SJSA1 (cell line): ENCODE measurements at regions not wholly inside any gene's neighbourhood (a gene's known extent, or its start where the extent isn't known, plus 50 kb on each side); places are given as distances from the start of the nearest gene placed in this dataset.
A peak's percentile ranks its signal among the peaks of the same experiment; 100 is the strongest.
"Not testable (repeated sequence)": the region's sequence is repeated elsewhere in the genome, so short reads cannot be mapped to it uniquely, and the experiment has no call there.

Experiments used
- DNase-seq, 2 experiments: peaks; one replicate each; pipeline ENCODE4 v3.0.0-alpha.2; 2015 to 2020; ENCODE audit warnings: low spot score in 2 of 2, low read depth in 1 of 2
- H3K27ac ChIP-seq: fragments of 250-450 bp; sonication (Bioruptor Pico); 2 replicates; pipeline ENCODE4 v1.5.1; 2020; ENCODE audit warnings: mild to moderate bottlenecking, moderate library complexity
- H3K27me3 ChIP-seq: fragments of 250-450 bp; sonication (Bioruptor Pico); replicated peaks from 2 replicates; pipeline ENCODE4 v1.5.1; 2020; ENCODE audit warnings: mild to moderate bottlenecking, moderate library complexity
- H3K36me3 ChIP-seq: fragments of 250-450 bp; sonication (Bioruptor Pico); 2 replicates; pipeline ENCODE4 v1.5.1; 2020; ENCODE audit warnings: mild to moderate bottlenecking
- H3K4me1 ChIP-seq: fragments of 250-450 bp; sonication (Bioruptor Pico); replicated peaks from 2 replicates; pipeline ENCODE4 v1.6.1; 2021; ENCODE audit warnings: mild to moderate bottlenecking
- H3K4me3 ChIP-seq: fragments of 250-450 bp; sonication (Bioruptor Pico); 2 replicates; pipeline ENCODE4 v1.5.1; 2020; ENCODE audit warnings: mild to moderate bottlenecking
- H3K9me3 ChIP-seq: fragments of 250-450 bp; sonication (Bioruptor Pico); replicated peaks from 2 replicates; pipeline ENCODE4 v1.5.1; 2020; ENCODE audit warnings: mild to moderate bottlenecking

DNA sequence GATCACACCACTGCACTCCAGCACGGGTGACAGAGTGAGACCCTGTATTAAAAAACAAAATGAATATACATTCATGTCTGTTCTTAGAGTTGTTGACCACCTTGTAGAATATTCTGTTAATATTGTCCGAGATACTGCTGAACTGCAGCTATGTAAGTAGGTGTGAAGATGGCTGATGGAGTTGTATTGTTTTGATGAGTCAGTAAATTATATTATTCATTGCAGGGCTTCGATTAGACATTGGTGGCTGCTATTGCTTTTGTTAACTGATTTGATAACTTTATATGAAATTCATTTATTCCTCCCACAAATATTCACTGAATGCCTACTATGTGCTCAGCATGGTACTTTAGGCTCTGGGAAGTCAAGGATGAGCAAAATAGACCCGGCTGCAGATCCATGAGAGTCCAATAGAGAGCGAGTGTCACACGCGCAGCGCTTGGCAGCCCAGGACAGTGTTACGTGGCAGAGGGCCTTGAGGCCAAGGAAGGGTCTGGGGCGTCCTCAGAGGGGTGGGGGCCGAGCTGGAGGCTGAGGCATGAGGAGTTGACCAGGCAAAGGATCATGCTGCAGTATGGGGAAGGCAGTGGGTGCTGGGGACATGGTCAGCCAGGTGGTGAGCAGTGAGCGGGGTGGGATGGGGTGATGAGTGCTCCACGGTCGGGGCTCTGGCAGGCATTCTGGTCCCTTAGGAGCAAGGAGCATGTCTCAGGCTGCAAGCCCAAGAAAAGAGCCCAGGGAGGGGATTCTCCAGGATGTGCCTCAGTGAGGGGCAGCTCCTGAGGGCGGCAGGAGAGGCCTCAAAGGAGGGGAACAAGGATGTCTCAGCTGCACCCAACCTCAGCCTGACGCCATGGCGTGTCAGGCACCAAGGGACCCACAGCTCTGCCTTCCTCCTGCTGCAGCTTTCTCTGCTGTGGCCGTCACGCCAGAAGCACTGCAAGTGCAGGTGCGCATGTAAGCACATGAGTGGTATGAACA, 243.5 kb downstream of the GADD45G start:
- Histone ChIP-seq H3K27ac (no peak overlapping the region), H3K27me3 (no peaks in the 10 kb centered on the region), H3K9me3 (no peaks in the 10 kb centered on the region), H3K4me1 (no peaks in the 10 kb centered on the region), H3K36me3 (no peaks in the 10 kb centered on the region), H3K4me3 (no peak overlapping the region)
- DNase-seq, result peak in 1 of 2 experiments; percentile 29

DNA sequence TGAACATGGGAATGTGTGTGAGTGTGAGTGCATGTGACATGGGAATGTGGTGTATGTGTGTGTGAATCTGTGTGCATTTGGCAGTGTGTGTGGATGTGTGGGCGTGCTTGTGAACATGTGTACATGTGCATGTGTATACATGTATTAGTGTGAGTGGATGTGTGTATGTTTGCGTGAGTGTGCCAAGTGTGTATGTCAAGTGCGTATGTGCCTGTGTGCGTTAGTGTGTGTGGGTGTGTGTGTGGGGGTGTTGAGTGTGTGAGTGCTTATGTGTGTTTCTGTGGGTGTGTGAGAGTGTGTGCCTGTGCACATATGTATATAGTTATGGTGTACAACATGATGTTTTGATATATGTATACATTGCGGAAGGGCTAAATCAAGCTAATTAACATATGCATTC, 244.3 kb downstream of the GADD45G start:
- peak in 1 of 2 experiments; percentile 10 for DNase-seq
- Histone ChIP-seq H3K4me3 (no peak overlapping the region), H3K9me3 (no peaks in the 10 kb centered on the region), H3K4me1 (no peaks in the 10 kb centered on the region), H3K36me3 (no peaks in the 10 kb centered on the region), H3K27ac (no peak overlapping the region), H3K27me3 (no peaks in the 10 kb centered on the region)

DNA sequence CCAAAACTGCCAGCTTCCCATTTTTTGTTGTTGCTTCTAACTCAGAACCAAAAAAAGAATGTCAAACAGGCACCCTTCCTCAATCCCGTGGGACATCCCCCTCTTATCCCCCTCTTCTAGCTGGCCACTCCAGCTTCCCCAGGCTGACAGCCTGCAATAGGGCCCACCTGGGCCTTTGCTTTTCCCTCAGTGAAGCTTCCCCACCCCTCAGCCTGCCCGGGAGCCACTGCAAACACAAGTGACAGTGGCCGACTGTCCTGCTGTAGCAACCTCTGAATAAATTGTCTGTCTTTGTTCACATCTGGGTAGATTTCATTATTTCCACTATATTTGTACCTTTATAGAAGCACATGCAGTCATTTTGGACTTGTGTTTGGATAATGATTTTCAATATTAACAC, 245.3 kb downstream of the GADD45G start:
- Histone ChIP-seq H3K27me3 (no peaks in the 10 kb centered on the region), H3K4me1 (no peaks in the 10 kb centered on the region), H3K36me3 (no peaks in the 10 kb centered on the region), H3K9me3 (no peaks in the 10 kb centered on the region), H3K27ac (no peak overlapping the region), H3K4me3 (no peak overlapping the region)
- DNase-seq, result no peak

DNA sequence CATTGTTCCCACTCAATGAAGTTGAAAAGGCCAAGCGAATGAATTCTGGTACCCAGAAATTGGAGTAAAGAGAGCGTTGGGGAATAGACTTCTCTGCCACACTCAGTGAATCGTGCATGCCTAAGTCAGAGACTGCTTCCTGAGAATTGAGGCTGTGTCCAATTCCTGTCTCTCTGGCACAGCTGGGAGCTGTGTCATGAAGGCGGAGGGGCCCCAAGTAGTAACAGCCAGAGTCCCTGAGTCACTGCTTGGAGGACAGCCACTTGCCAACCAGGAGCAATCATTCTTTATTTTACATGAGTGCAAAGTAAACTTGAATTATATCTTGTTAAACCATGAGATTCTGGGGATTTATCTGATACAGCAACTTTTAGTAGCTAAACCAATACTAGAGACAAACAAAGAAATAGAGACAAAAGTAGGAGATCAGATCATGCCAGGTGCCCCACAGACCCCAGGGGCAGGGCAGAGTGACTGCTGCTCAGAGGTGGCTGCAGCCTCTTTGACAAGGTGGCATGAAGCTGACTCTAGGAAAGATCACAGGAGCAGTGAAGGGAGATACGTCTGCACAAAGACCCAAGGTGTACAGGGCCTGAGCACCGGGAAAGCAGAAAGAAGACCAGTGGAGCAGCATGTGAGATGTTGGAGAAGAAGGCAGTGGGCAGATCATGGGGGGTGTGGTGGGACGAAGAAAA, 246.0 kb downstream of the GADD45G start:
- H3K27me3 ChIP-seq, result no peaks in the 10 kb centered on the region
- H3K27ac ChIP-seq, result no peak overlapping the region
- no peaks in the 10 kb centered on the region for H3K4me1 ChIP-seq
- H3K4me3 ChIP-seq, result no peak overlapping the region
- no peaks in the 10 kb centered on the region for H3K36me3 ChIP-seq
- DNase-seq, result no peak
- H3K9me3 ChIP-seq, result no peaks in the 10 kb centered on the region

DNA sequence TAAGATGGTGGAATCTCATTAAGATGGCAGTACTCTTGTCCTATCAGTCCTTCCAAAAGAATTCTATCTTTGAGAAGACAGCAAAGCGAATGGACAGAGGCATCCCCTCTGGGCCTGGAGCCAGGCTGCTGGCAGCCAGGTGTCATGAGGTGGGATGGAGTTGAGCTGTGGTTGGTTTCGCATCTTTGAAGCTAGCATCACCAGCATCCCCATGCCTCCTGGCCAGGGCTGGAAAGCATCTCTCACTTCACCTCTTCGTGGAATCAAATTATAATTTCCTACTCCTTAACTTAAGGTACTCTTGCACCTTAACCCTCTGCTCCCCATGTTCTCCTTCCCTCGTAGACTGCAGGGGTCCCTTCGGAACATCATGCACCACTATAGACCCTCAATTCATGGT, 248.3 kb downstream of the GADD45G start:
- Histone ChIP-seq H3K4me1 (no peaks in the 10 kb centered on the region), H3K27me3 (no peaks in the 10 kb centered on the region), H3K27ac (no peak overlapping the region), H3K9me3 (no peaks in the 10 kb centered on the region), H3K4me3 (no peak overlapping the region), H3K36me3 (no peaks in the 10 kb centered on the region)
- no peak for DNase-seq

DNA sequence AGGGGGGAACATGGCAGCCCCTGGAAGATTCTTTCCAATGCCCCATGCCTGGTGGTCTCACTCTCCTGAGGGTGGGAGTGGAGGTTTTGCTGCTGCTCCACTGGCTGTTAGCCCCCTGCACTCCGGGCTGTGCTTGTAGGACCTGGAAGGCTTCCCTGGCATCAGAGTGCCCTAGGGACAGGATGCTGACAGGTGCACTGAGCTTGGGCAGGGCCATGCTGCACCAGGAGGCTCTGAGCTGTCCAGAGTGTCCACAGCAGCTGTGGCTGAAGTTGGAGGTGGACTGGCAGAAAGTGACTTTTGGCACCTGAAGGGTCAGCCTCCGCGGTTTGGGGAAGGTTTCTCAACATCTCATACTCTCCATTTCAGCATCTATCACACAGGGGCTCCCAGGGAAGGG, 249.1 kb downstream of the GADD45G start:
- Histone ChIP-seq H3K4me3 (no peak overlapping the region), H3K9me3 (no peaks in the 10 kb centered on the region), H3K36me3 (no peaks in the 10 kb centered on the region), H3K4me1 (no peaks in the 10 kb centered on the region), H3K27ac (no peak overlapping the region), H3K27me3 (no peaks in the 10 kb centered on the region)
- DNase-seq, result no peak

DNA sequence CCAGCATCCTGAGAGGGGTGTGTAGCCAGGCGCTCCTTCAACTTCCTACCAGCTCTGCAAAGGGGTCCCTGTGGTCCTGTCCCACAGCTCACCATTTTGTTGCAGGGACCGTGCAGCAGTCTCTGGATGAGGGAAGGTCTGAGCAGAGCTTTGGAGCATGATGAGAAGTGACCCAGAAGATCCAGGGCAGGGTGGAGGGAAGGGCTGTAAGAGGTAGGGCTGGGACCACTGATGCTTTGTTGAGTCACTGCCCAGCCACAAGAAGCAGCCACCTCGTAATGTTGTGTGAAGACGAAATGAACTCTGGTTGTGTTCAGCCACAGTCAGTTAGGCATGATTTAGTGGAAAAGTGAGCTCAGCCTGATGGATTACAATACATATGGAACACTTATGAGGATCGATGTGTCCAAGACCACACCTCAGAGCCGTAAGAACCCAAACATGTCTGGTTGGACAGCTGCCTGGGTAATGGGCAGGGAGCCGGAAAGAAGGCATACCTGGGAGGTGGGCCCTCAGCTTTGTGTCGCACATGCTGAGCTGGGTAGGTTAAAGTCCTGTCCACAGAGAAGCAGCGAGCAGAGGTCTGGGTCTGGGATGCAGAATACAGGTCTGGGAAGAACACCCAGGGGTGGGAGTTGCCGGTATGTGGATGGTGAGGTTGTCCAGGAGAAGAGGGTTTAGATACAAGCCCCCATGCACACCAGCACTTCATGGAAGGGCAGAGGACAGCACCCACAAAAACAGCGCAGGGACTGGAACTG, 250.1 kb downstream of the GADD45G start:
- no peaks in the 10 kb centered on the region for H3K27me3 ChIP-seq
- no peaks in the 10 kb centered on the region for H3K9me3 ChIP-seq
- DNase-seq, result peak in 1 of 2 experiments; percentile 3
- H3K4me1 ChIP-seq, result no peaks in the 10 kb centered on the region
- no peak overlapping the region for H3K27ac ChIP-seq
- H3K36me3 ChIP-seq, result no peaks in the 10 kb centered on the region
- H3K4me3 ChIP-seq, result no peak overlapping the region

DNA sequence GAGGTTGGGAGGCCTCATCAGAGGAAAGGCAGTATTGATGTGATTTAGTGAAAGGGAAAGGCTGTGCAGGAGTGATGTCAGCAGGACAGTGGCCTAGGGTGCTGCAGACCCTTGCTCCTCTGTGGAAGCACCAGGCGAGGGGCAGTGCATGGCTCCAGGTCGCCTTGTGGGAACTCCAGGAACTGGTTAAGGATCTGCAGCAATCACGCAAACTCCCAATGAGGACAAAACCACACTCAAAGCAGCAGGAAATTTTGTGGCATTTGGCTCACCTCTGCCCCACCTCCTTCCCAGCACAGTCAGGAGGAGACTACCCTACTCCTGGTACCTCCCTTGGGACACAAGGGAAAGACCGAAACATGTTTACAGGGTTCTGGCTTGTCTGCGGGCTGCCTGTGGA, 251.5 kb downstream of the GADD45G start:
- not testable (repeated sequence) for H3K36me3 ChIP-seq, H3K27me3 ChIP-seq, H3K4me3 ChIP-seq, H3K9me3 ChIP-seq, H3K4me1 ChIP-seq, H3K27ac ChIP-seq
- DNase-seq, result peak in 1 of 2 experiments; percentile 13

DNA sequence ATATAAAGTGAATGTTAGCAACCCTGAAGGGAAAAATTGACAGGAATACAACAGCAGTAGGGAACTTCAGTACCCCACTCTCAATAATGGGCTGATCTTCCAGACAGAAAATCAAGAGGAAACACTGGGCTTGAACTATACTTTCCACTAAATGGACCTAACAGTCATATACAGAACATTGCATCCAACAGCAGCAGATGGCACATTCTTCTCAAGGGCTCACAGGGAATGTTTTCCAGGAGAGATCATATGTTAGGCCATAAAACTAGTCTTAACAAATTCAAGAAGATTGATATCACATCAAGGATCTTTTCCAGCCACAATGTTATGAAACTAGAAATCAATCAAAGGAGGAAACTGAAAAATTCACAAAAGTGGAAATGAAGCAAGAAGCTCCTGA, 252.1 kb downstream of the GADD45G start:
- H3K4me3 ChIP-seq, DNase-seq, H3K4me1 ChIP-seq, H3K36me3 ChIP-seq, H3K9me3 ChIP-seq, H3K27ac ChIP-seq, H3K27me3 ChIP-seq: not testable (repeated sequence)

DNA sequence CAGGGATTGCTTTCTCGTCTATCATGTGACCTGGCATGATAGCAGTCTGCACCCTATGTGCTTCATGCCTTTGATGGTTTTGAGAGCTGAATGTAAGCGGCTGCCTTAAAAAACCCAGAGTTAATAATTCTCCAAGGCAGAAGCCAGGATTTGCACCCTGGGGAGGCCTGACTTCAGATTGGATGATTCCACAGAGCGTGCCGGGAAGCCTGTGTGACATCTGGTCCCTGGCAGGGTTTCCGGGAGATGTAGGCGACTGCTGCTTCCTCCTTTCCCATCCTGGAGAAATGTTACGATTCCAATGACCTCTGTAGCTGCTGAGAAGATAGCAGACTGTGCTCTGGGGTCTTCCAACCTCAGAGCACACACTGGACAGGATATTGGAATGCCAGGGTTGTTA, 255.0 kb downstream of the GADD45G start:
- not testable (repeated sequence) for H3K36me3 ChIP-seq, H3K4me3 ChIP-seq, H3K27me3 ChIP-seq, H3K9me3 ChIP-seq, DNase-seq, H3K27ac ChIP-seq, H3K4me1 ChIP-seq

DNA sequence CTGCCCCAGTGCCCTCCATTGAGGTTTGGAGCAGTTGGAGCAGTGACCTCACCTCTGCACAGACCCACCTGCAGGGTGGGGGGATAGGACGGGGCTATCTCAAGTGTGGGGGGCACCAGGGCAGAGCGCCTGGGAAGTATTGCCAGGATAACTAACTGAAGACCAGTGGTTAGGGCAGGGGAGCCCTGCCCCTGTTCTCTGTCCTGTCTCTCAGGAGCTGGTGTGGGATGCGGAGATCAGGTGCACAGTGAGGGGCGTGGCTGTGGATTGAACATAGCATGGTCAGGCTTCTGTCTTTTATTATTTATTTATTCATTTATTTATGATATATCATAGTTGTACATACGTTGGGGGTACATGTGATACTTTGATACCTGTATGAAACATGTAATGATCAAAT, 256.6 kb downstream of the GADD45G start:
- H3K4me3 ChIP-seq, DNase-seq, H3K27me3 ChIP-seq, H3K27ac ChIP-seq, H3K36me3 ChIP-seq, H3K9me3 ChIP-seq, H3K4me1 ChIP-seq: not testable (repeated sequence)

DNA sequence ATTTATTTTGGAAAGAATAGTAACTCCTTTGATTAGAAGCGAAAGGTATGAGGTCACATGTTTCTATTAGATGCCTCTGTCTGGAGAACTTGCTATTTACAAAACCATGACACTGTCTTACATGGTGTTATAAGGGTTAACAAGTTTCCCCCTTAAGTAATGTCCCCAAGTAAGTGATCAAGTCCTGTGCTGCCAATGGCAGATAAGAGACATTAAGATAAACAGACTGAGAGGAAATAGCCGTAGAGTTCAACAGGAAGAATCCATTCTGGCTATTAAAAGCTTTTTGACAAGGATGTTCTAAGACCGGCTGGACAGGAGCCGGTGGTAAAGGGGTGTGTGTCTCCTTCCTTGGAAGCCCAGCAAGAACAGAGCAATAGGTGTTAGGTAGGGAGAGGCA, 257.5 kb downstream of the GADD45G start:
- no peaks in the 10 kb centered on the region for H3K36me3 ChIP-seq
- H3K27me3 ChIP-seq, result no peaks in the 10 kb centered on the region
- no peaks in the 10 kb centered on the region for H3K4me1 ChIP-seq
- no peaks in the 10 kb centered on the region for H3K9me3 ChIP-seq
- H3K27ac ChIP-seq, result no peak overlapping the region
- H3K4me3 ChIP-seq, result no peak overlapping the region
- DNase-seq, result no peak

DNA sequence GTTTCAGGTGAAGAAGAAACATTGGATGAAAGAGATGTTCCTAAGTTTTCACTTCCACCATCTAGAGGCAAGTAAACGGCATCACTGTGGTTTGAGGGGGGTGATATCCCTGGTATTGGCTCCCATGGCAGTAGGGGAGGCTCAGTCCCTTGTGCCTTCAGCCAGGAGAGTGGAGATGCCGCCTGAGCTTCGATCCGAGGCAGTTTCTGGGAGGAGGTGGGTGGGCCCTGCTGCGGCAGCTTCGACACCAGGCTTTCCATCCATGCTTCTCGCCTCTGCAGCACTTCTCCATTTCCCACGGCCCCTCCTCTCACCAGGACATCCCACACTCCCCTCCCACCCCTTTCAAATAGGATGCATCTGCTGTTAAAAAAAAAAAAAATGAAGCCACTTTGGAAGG, 258.3 kb downstream of the GADD45G start:
- H3K27ac ChIP-seq, result no peak overlapping the region
- H3K9me3 ChIP-seq, result no peaks in the 10 kb centered on the region
- H3K27me3 ChIP-seq, result no peaks in the 10 kb centered on the region
- no peak for DNase-seq
- no peak overlapping the region for H3K4me3 ChIP-seq
- no peaks in the 10 kb centered on the region for H3K36me3 ChIP-seq
- no peaks in the 10 kb centered on the region for H3K4me1 ChIP-seq

DNA sequence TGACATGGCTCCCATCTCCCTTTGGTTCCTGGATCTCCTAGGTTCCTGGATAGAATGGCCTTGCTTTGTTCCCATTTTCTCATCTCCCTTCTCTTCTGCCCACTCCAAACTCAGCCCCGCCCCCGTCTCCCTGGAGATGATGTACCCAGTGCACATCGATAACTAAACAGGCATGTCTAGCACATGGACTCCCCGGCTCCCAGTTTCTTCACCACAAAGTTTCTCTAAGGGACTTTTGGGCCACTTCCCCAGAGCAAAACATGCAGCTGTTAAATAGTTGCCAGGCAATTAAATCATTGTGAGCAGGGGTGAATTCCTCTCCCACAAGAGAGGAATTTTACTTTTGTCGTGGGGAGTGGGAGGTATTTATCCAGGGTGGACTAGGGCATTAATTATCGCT, 259.0 kb downstream of the GADD45G start:
- no peaks in the 10 kb centered on the region for H3K9me3 ChIP-seq
- H3K4me1 ChIP-seq, result no peaks in the 10 kb centered on the region
- H3K4me3 ChIP-seq, result no peak overlapping the region
- H3K36me3 ChIP-seq, result no peaks in the 10 kb centered on the region
- H3K27ac ChIP-seq, result no peak overlapping the region
- no peak for DNase-seq
- no peaks in the 10 kb centered on the region for H3K27me3 ChIP-seq
